Stomach (tissue), 8 donors: ENCODE measurements at regions not wholly inside any gene's neighbourhood (a gene's known extent, or its start where the extent isn't known, plus 50 kb on each side); places are given as distances from the start of the nearest gene placed in this dataset.

ENCODE experiments used
- DNase-seq, 2 donors: peaks; one replicate each; pipeline versions ENCODE4 v3.0.0 to v3.0.0-alpha.2; 2013 to 2019
- H3K27ac ChIP-seq, 5 donors: fragments of 200-600 bp in 4 of 5; sonication (generic) in 4 of 5; one replicate each; pipeline ENCODE4 v1.5.1; 2013 to 2019; ENCODE audit warnings: mild to moderate bottlenecking in 1 of 5, moderate library complexity in 1 of 5
- H3K27me3 ChIP-seq, 3 donors: fragments of 200-600 bp; sonication (generic); one replicate each; pipeline ENCODE4 v1.5.1; 2017 to 2019; ENCODE audit warnings: mixed run types in 1 of 3
- H3K36me3 ChIP-seq, 4 donors: fragments of 200-600 bp; sonication (generic); 1 replicate in 3 of 4; 2 replicates in 1 of 4; pipeline ENCODE4 v1.5.1; 2016 to 2019
- H3K4me1 ChIP-seq, 4 donors: fragments of 200-600 bp; sonication (generic); one replicate each; pipeline ENCODE4 v1.5.1; 2016 to 2019
- H3K4me3 ChIP-seq, 4 donors: fragments of 200-600 bp; sonication (generic) in 3 of 4; one replicate each; pipeline ENCODE4 v1.5.1; 2016 to 2019; ENCODE audit warnings: mild to moderate bottlenecking in 1 of 4
- H3K9me3 ChIP-seq, 4 donors: fragments of 200-600 bp; sonication (generic); one replicate each; pipeline ENCODE4 v1.5.1; 2016 to 2019
- CTCF ChIP-seq, 7 experiments: fragments of 450-650 bp in 4 of 7; fragments of 200-600 bp in 3 of 7; sonication (generic) in 3 of 7; IDR thresholded peaks; one replicate each; pipeline ENCODE4 v1.5.1; 2016 to 2019; ENCODE audit warnings: antibody characterized with exemption in 7 of 7, control low read depth in 2 of 7, mild to moderate bottlenecking in 1 of 7
- EP300 ChIP-seq: sonication (generic); formaldehyde crosslinking; IDR thresholded peaks from one replicate; pipeline ENCODE4 v1.6.1; 2017; ENCODE audit warnings: antibody characterized with exemption
- POLR2A ChIP-seq, 4 donors: fragments of 450-650 bp; IDR thresholded peaks; one replicate each; pipeline ENCODE4 v1.6.1; 2016; ENCODE audit warnings: antibody characterized with exemption in 4 of 4, control low read depth in 2 of 4, mild to moderate bottlenecking in 1 of 4, moderate library complexity in 1 of 4
- POLR2AphosphoS5 ChIP-seq, 3 donors: sonication (generic); formaldehyde crosslinking; IDR thresholded peaks; one replicate each; pipeline ENCODE4 v1.6.1; 2016; ENCODE audit warnings: antibody characterized with exemption in 3 of 3
- WGBS, 5 donors: extraction: QIAGEN DNeasy Blood & Tissue Kit in 3 of 5; methylation state at CpG; one replicate each; pipeline versions ENCODE4 v1.1.5 to v1.1.7; 2013 to 2018; 5-methylcytosine and 5-hydroxymethylcytosine counted together
- intact Hi-C: fragments of 100-400 bp; cut with DNase I; formaldehyde crosslinking; loops from one replicate; pipeline ENCODE4 v1.15.1; 2023; ENCODE audit warnings: low total_unique reads
- donor health status: healthy with polysubstance abuse.
- donor health status: Bipolar disorder and iron deficiency.
- donor health status: healthy.

GRCh38 chr14:82052778-82053177 lies 519.1 kb upstream of the SEL1L start:
- DNase-seq: no peak
- Histone ChIP-seq H3K4me1 (no peaks in the 10 kb centered on the region), H3K36me3 (no peaks in the 10 kb centered on the region), H3K27me3 (no peaks in the 10 kb centered on the region), H3K9me3 (no peaks in the 10 kb centered on the region), H3K27ac (no peak overlapping the region), H3K4me3 (no peak overlapping the region)
- TF ChIP-seq POLR2A (IDR thresholded peaks at IDR 0.05) (no peak), POLR2AphosphoS5 (IDR thresholded peaks at IDR 0.05) (no peak), EP300 (no peak), CTCF (IDR thresholded peaks at IDR 0.05) (no peak)
- intact Hi-C loops: no loop called here

GRCh38 chr14:82055515-82056115 lies 522.0 kb upstream of the SEL1L start:
- 13 to 58% (median 43%) methylated on average over 1 of the region's 1 CpG for WGBS, 5 donors
- H3K27me3 ChIP-seq: no peaks in the 10 kb centered on the region
- H3K27ac ChIP-seq: no peak overlapping the region
- no peaks in the 10 kb centered on the region for H3K4me1 ChIP-seq
- no peaks in the 10 kb centered on the region for H3K36me3 ChIP-seq
- peak in 1 of 2 donors; percentile 16 for DNase-seq
- TF ChIP-seq CTCF (IDR thresholded peaks at IDR 0.05) (no peak), POLR2A (IDR thresholded peaks at IDR 0.05) (no peak), EP300 (no peak), POLR2AphosphoS5 (IDR thresholded peaks at IDR 0.05) (no peak)
- intact Hi-C loops: no loop called here
- no peak overlapping the region for H3K4me3 ChIP-seq
- no peaks in the 10 kb centered on the region for H3K9me3 ChIP-seq

GRCh38 chr14:82060219-82060618 lies 526.6 kb upstream of the SEL1L start:
- WGBS, 5 donors: 52 to 65% (median 56%) methylated on average over 3 of the region's 3 CpGs
- Histone ChIP-seq H3K36me3 (no peaks in the 10 kb centered on the region), H3K4me3 (no peak overlapping the region), H3K27ac (no peak overlapping the region), H3K27me3 (no peaks in the 10 kb centered on the region), H3K4me1 (no peaks in the 10 kb centered on the region), H3K9me3 (no peaks in the 10 kb centered on the region)
- intact Hi-C loops: no loop called here
- no peak for DNase-seq
- TF ChIP-seq EP300 (no peak), CTCF (IDR thresholded peaks at IDR 0.05) (no peak), POLR2AphosphoS5 (IDR thresholded peaks at IDR 0.05) (no peak), POLR2A (IDR thresholded peaks at IDR 0.05) (no peak)

- Histone ChIP-seq H3K27me3 (no peaks in the 10 kb centered on the region), H3K4me1 (no peaks in the 10 kb centered on the region), H3K9me3 (no peaks in the 10 kb centered on the region), H3K4me3 (no peak overlapping the region), H3K27ac (no peak overlapping the region), H3K36me3 (no peaks in the 10 kb centered on the region)
- TF ChIP-seq CTCF (IDR thresholded peaks at IDR 0.05) (no peak), EP300 (no peak), POLR2A (IDR thresholded peaks at IDR 0.05) (no peak)
- intact Hi-C loops: no loop called here
- no peak for DNase-seq
- 64 to 72% (median 70%) methylated on average over 11 of the region's 11 CpGs for WGBS, 5 donors
These were observed 533.7 kb upstream of the SEL1L start for GRCh38 chr14:82067221-82067875.
